ENCODE measurements at regions not wholly inside any gene's neighbourhood (a gene's known extent, or its start where the extent isn't known, plus 50 kb on each side); places are given as distances from the start of the nearest gene placed in this dataset.

DNA sequence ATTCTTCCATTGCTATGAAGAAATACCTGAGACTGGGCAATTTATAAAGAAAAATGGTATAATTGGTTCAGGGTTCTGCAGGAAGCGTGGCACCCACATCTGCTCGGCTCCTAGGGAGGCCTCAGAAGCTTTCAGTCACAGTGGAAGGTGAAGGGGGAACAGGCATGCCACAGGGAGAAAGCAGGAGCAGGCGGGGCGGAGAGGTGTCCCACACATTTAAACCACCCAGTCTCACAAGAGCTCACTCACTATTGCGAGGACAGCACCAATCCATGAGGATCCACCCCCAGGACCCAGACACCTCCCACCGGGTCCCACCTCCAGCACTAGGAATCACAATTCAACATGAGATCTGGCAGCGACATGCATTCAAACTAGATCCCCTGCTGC lies 56.0 kb upstream of the C14orf180 start:
- no peak overlapping the region for H3K27ac ChIP-seq (ENCODE audit: insufficient read depth, low read length)
- no peaks in the 10 kb centered on the region for H3K9me3 ChIP-seq (ENCODE audit: control insufficient read depth, insufficient read depth, low read depth, low read length)
- no peak overlapping the region for H3K4me3 ChIP-seq (replicated peaks in 1 of 4; ENCODE audit: control extremely low read depth in 1 of 4, insufficient read depth in 1 of 4, low read depth in 3 of 4, low read length in 4 of 4)
- H3K36me3 ChIP-seq (ENCODE audit: control insufficient read depth, insufficient read depth, low read length): no peaks in the 10 kb centered on the region
- H2AFZ ChIP-seq (ENCODE audit: low read length): no peak overlapping the region
- TF ChIP-seq EZH2 (IDR thresholded peaks at IDR 0.05; ENCODE audit: low read length, missing control alignments) (no peak), CTCF (conservative IDR thresholded peaks at IDR 0.05 in 1 of 2, IDR thresholded peaks at IDR 0.05 in 1 of 2; ENCODE audit: low read depth in 1 of 2, low read length in 2 of 2) (no peak)
- no peak for DNase-seq (ENCODE audit: low read depth in 2 of 2)
- no peak overlapping the region for H3K4me2 ChIP-seq (ENCODE audit: extremely low read depth, insufficient read depth, low read length)
- H3K9ac ChIP-seq (ENCODE audit: insufficient read depth, low read length): no peak overlapping the region
- H3K27me3 ChIP-seq (ENCODE audit: control insufficient read depth, insufficient read depth, low read length): no peaks in the 10 kb centered on the region
- no peaks in the 10 kb centered on the region for H4K20me1 ChIP-seq (ENCODE audit: control insufficient read depth, extremely low read depth, insufficient read depth, low read length)
- no peaks in the 10 kb centered on the region for H3K79me2 ChIP-seq (ENCODE audit: control insufficient read depth, insufficient read depth, low read length)
- no peaks in the 10 kb centered on the region for H3K4me1 ChIP-seq (ENCODE audit: control insufficient read depth, extremely low read depth, insufficient read depth, low read length)

DNA sequence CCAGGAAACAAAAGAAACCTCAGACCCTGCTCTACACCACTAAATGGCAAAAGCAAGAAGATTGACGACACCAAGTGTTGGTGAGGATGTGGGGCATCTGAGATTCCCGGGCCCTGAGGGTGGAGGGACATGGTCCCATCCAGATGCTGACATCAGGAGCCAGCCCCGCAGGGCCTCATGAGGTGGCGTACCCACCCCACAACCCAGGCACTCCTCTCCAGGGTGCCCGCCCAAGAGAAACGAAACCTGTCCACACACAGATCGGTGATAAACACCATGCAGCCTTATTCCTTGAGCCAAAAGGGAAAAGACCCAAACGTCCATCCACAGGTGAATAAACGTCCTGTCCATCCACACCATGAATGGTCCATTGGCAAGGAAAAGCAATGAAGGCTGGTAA lies 54.8 kb upstream of the C14orf180 start:
- no peak overlapping the region for H3K27ac ChIP-seq (ENCODE audit: insufficient read depth, low read length)
- H2AFZ ChIP-seq (ENCODE audit: low read length): no peak overlapping the region
- no peak for DNase-seq (ENCODE audit: low read depth in 2 of 2)
- H4K20me1 ChIP-seq (ENCODE audit: control insufficient read depth, extremely low read depth, insufficient read depth, low read length): no peaks in the 10 kb centered on the region
- H3K36me3 ChIP-seq (ENCODE audit: control insufficient read depth, insufficient read depth, low read length): no peaks in the 10 kb centered on the region
- H3K79me2 ChIP-seq (ENCODE audit: control insufficient read depth, insufficient read depth, low read length): no peaks in the 10 kb centered on the region
- no peaks in the 10 kb centered on the region for H3K27me3 ChIP-seq (ENCODE audit: control insufficient read depth, insufficient read depth, low read length)
- no peaks in the 10 kb centered on the region for H3K9me3 ChIP-seq (ENCODE audit: control insufficient read depth, insufficient read depth, low read depth, low read length)
- no peak overlapping the region for H3K4me3 ChIP-seq (replicated peaks in 1 of 4; ENCODE audit: control extremely low read depth in 1 of 4, insufficient read depth in 1 of 4, low read depth in 3 of 4, low read length in 4 of 4)
- no peaks in the 10 kb centered on the region for H3K4me1 ChIP-seq (ENCODE audit: control insufficient read depth, extremely low read depth, insufficient read depth, low read length)
- H3K4me2 ChIP-seq (ENCODE audit: extremely low read depth, insufficient read depth, low read length): no peak overlapping the region
- no peak for TF ChIP-seq CTCF (conservative IDR thresholded peaks at IDR 0.05 in 1 of 2, IDR thresholded peaks at IDR 0.05 in 1 of 2; ENCODE audit: low read depth in 1 of 2, low read length in 2 of 2)
- TF ChIP-seq EZH2 (IDR thresholded peaks at IDR 0.05; ENCODE audit: low read length, missing control alignments): no peak
- H3K9ac ChIP-seq (ENCODE audit: insufficient read depth, low read length): no peak overlapping the region

GRCh38 chr14:104526723-104527645 lies 52.6 kb upstream of the C14orf180 start:
- no peaks in the 10 kb centered on the region for H3K36me3 ChIP-seq (ENCODE audit: control insufficient read depth, insufficient read depth, low read length)
- no peaks in the 10 kb centered on the region for H3K27me3 ChIP-seq (ENCODE audit: control insufficient read depth, insufficient read depth, low read length)
- no peaks in the 10 kb centered on the region for H3K79me2 ChIP-seq (ENCODE audit: control insufficient read depth, insufficient read depth, low read length)
- no peaks in the 10 kb centered on the region for H3K9me3 ChIP-seq (ENCODE audit: control insufficient read depth, insufficient read depth, low read depth, low read length)
- DNase-seq (ENCODE audit: low read depth in 2 of 2): no peak
- H4K20me1 ChIP-seq (ENCODE audit: control insufficient read depth, extremely low read depth, insufficient read depth, low read length): no peaks in the 10 kb centered on the region
- H2AFZ ChIP-seq (ENCODE audit: low read length): no peak overlapping the region
- TF ChIP-seq CTCF (conservative IDR thresholded peaks at IDR 0.05 in 1 of 2, IDR thresholded peaks at IDR 0.05 in 1 of 2; ENCODE audit: low read depth in 1 of 2, low read length in 2 of 2) (no peak), EZH2 (IDR thresholded peaks at IDR 0.05; ENCODE audit: low read length, missing control alignments) (no peak)
- H3K4me3 ChIP-seq (replicated peaks in 1 of 4; ENCODE audit: control extremely low read depth in 1 of 4, insufficient read depth in 1 of 4, low read depth in 3 of 4, low read length in 4 of 4): no peak overlapping the region
- H3K9ac ChIP-seq (ENCODE audit: insufficient read depth, low read length): no peak overlapping the region
- H3K27ac ChIP-seq (ENCODE audit: insufficient read depth, low read length): no peak overlapping the region
- no peak overlapping the region for H3K4me2 ChIP-seq (ENCODE audit: extremely low read depth, insufficient read depth, low read length)
- H3K4me1 ChIP-seq (ENCODE audit: control insufficient read depth, extremely low read depth, insufficient read depth, low read length): no peaks in the 10 kb centered on the region
